Esophagus squamous epithelium (tissue), 4 donors: ENCODE measurements at regions not wholly inside any gene's neighbourhood (a gene's known extent, or its start where the extent isn't known, plus 50 kb on each side); places are given as distances from the start of the nearest gene placed in this dataset.
"Not testable (repeated sequence)": the region's sequence is repeated elsewhere in the genome, so short reads cannot be mapped to it uniquely, and the experiment has no call there.

Source experiments
- CTCF ChIP-seq, 6 experiments: fragments of 450-650 bp in 4 of 6; fragments of 200-600 bp in 2 of 6; sonication (generic) in 2 of 6; IDR thresholded peaks; one replicate each; pipeline ENCODE4 v1.5.1; 2016 to 2019; ENCODE audit warnings: antibody characterized with exemption in 6 of 6, mild to moderate bottlenecking in 4 of 6, moderate library complexity in 4 of 6
- POLR2A ChIP-seq, 4 donors: fragments of 450-650 bp; IDR thresholded peaks; one replicate each; pipeline ENCODE4 v1.6.1; 2017; ENCODE audit warnings: antibody characterized with exemption in 4 of 4, mild to moderate bottlenecking in 4 of 4, moderate library complexity in 3 of 4

DNA sequence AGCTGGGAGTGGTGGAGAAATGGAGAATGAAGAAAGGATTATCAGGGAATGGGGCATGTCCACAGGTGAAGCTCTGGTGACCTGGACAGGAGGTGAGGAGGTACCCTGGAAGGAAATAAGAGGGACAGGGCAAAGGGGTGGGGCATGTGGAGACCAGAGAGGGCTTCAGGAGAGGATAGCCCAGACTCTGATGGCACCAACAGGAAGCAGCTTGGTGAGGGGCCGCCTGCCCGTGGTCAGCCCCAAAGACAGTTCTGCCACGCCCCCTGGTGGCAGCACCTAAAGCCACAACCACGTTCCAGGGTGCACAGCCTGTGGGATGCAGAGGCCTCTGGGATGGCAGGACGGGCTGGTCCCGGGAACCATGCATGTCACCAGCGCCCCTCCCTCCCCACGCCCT, 5406.9 kb upstream of the TPTE start:
- TF ChIP-seq POLR2A, CTCF (IDR thresholded peaks at IDR 0.05): not testable (repeated sequence)
